HG03103 (cell line): ENCODE measurements at regions not wholly inside any gene's neighbourhood (a gene's known extent, or its start where the extent isn't known, plus 50 kb on each side); places are given as distances from the start of the nearest gene placed in this dataset.
"Not testable (repeated sequence)": the region's sequence is repeated elsewhere in the genome, so short reads cannot be mapped to it uniquely, and the experiment has no call there.

Experiments used
- ATAC-seq: cut with Tn5 transposase; IDR thresholded peaks from one replicate; pipeline ENCODE4 v1.9.1; 2021; ENCODE audit warnings: low read depth; ENCODE audit not compliant: unreplicated experiment

- ATAC-seq, result no peak
These were observed 109.2 kb upstream of the CXCL13 start for GRCh38 chr4:77496457-77496856.

- no peak for ATAC-seq
These were observed 104.8 kb upstream of the CXCL13 start for GRCh38 chr4:77500801-77501200.

GRCh38 chr4:77501240-77501639 lies 104.4 kb upstream of the CXCL13 start:
- no peak for ATAC-seq

- ATAC-seq, result no peak
These were observed 103.8 kb upstream of the CXCL13 start for GRCh38 chr4:77501851-77502250.

GRCh38 chr4:77504407-77504806 lies 101.2 kb upstream of the CXCL13 start:
- ATAC-seq, result no peak

GRCh38 chr4:77505275-77505957 lies 100.2 kb upstream of the CXCL13 start:
- no peak for ATAC-seq

- ATAC-seq, result no peak
These were observed 99.7 kb upstream of the CXCL13 start for GRCh38 chr4:77505958-77506319.

GRCh38 chr4:77510367-77510766 lies 95.3 kb upstream of the CXCL13 start:
- ATAC-seq, result no peak

- ATAC-seq, result no peak
These were observed 80.1 kb upstream of the CXCL13 start for GRCh38 chr4:77525538-77525937.

GRCh38 chr4:77527900-77528299 lies 77.7 kb upstream of the CXCL13 start:
- ATAC-seq, result not testable (repeated sequence)

GRCh38 chr4:77538144-77538543 lies 67.5 kb upstream of the CXCL13 start:
- no peak for ATAC-seq

GRCh38 chr4:77538574-77539157 lies 67.0 kb upstream of the CXCL13 start:
- no peak for ATAC-seq
